HCT116 (cell line): ENCODE measurements at regions not wholly inside any gene's neighbourhood (a gene's known extent, or its start where the extent isn't known, plus 50 kb on each side); places are given as distances from the start of the nearest gene placed in this dataset.

Experiments used
- ATAC-seq: fragments of 200-7000 bp; cut with Tn5 transposase; 2 replicates; pipeline ENCODE4 v1.9.1; 2020; ENCODE audit warnings: mild to moderate bottlenecking, moderate library complexity
- BruUV-seq: library from RNA; stranded (reverse); fragments of 400-500 nt; replicated peaks from 2 replicates; lab custom pipeline; 2021; lab: Mats Ljungman, UMichigan
- CTCF ChIA-PET: fragments of 300-600 bp; sonication (Branson Sonifier 250); formaldehyde crosslinking; loops from one replicate; lab custom pipeline; 2021; ENCODE audit warnings: antibody characterized with exemption; lab: Charles Lee
- POLR2A ChIA-PET: fragments of 300-600, 350-600 bp; sonication (Branson Sonifier 250); formaldehyde crosslinking; loops from one replicate; lab custom pipeline; 2021; ENCODE audit warnings: antibody characterized with exemption; lab: Charles Lee
- RAD21 ChIA-PET, 2 experiments: fragments of 300-600 bp; sonication (Branson Sonifier 250); formaldehyde crosslinking; loops; one replicate each; lab custom pipeline; 2023; ENCODE audit warnings: low total read pairs in 2 of 2; ENCODE audit not compliant: uncharacterized antibody in 2 of 2, unreplicated experiment in 2 of 2, low non-redundant PET in 1 of 2; lab: Charles Lee
- DNase-seq: peaks from one replicate; pipeline ENCODE4 v3.0.0-alpha.2; 2010; ENCODE audit warnings: low read depth, low spot score
- H2AFZ ChIP-seq: fragments of 200-600 bp; shearing (Covaris generic), sonication (generic); 2 replicates; pipeline ENCODE4 v1.6.1; 2017; ENCODE audit warnings: low read depth, mixed run types, mixed read lengths, antibody characterized with exemption, low read length; ENCODE audit not compliant: poor library complexity, severe bottlenecking
- H3K27ac ChIP-seq: 2 replicates; pipeline ENCODE4 v1.5.1; 2012; ENCODE audit warnings: low read depth, low read length
- H3K27me3 ChIP-seq: fragments of 200-600 bp; sonication (generic); 2 replicates; pipeline ENCODE4 v1.6.1; 2016; ENCODE audit warnings: mixed run types, low read length, mixed read lengths; ENCODE audit not compliant: insufficient read depth
- H3K36me3 ChIP-seq, 2 experiments: fragments of 200-500 bp in 1 of 2; fragments of 200-600 bp in 1 of 2; sonication (Bioruptor generic) in 1 of 2; sonication (generic) in 1 of 2; 2 replicates each; pipeline versions ENCODE4 v1.5.1 to v1.6.1; 2014 to 2016; ENCODE audit warnings: low read length in 2 of 2, inconsistent platforms in 1 of 2, mixed read lengths in 1 of 2, mixed run types in 1 of 2; ENCODE audit not compliant: insufficient read depth in 2 of 2, control insufficient read depth in 1 of 2
- H3K4me1 ChIP-seq, 2 experiments: fragments of 200-600 bp in 1 of 2; sonication (generic) in 1 of 2; 2 replicates each; pipeline versions ENCODE4 v1.5.1 to v1.6.1; 2012 to 2017; ENCODE audit warnings: low read length in 2 of 2, inconsistent platforms in 1 of 2, mild to moderate bottlenecking in 1 of 2, mixed read lengths in 1 of 2, mixed run types in 1 of 2, moderate library complexity in 1 of 2; ENCODE audit not compliant: insufficient read depth in 2 of 2, control insufficient read depth in 1 of 2
- H3K4me2 ChIP-seq: fragments of 200-600 bp; sonication (generic); 2 replicates; pipeline ENCODE4 v1.6.1; 2017; ENCODE audit warnings: mixed run types, low read length, mixed read lengths
- H3K4me3 ChIP-seq, 2 experiments: fragments of 200-600 bp in 1 of 2; sonication (generic) in 1 of 2; replicated peaks in 1 of 2; 2 replicates each; pipeline ENCODE4 v1.5.1; 2011 to 2016; ENCODE audit warnings: low read length in 2 of 2, control low read depth in 1 of 2, low read depth in 1 of 2, mild to moderate bottlenecking in 1 of 2, mixed read lengths in 1 of 2, mixed run types in 1 of 2
- H3K79me2 ChIP-seq: fragments of 200-600 bp; sonication (generic); 2 replicates; pipeline ENCODE4 v1.6.1; 2017; ENCODE audit warnings: mild to moderate bottlenecking, mixed run types, low read length, moderate library complexity, mixed read lengths; ENCODE audit not compliant: insufficient read depth
- H3K9ac ChIP-seq: fragments of 200-600 bp; sonication (generic); 2 replicates; pipeline ENCODE4 v1.6.1; 2016; ENCODE audit warnings: low read length, mixed read lengths
- H3K9me2 ChIP-seq: fragments of 200-600 bp; sonication (generic), shearing (Covaris generic); 2 replicates; pipeline ENCODE4 v1.6.1; 2017; ENCODE audit warnings: mixed run types, mild to moderate bottlenecking, moderate library complexity; ENCODE audit not compliant: insufficient read depth
- H3K9me3 ChIP-seq, 2 experiments: fragments of 200-500 bp in 1 of 2; fragments of 200-600 bp in 1 of 2; sonication (Bioruptor generic) in 1 of 2; sonication (generic) in 1 of 2; 2 replicates each; pipeline ENCODE4 v1.6.1; 2014 to 2017; ENCODE audit warnings: low read length in 2 of 2, mixed read lengths in 2 of 2, inconsistent platforms in 1 of 2, low read depth in 1 of 2, mild to moderate bottlenecking in 1 of 2, mixed run types in 1 of 2, moderate library complexity in 1 of 2; ENCODE audit not compliant: control insufficient read depth in 1 of 2, insufficient read depth in 1 of 2
- H4K20me1 ChIP-seq: fragments of 200-600 bp; sonication (generic), shearing (Covaris generic); 2 replicates; pipeline ENCODE4 v1.6.1; 2017; ENCODE audit warnings: mixed run types, mild to moderate bottlenecking, moderate library complexity; ENCODE audit not compliant: insufficient read depth
- CEBPB ChIP-seq: IDR thresholded peaks from 2 replicates; pipeline ENCODE4 v1.6.1; 2012; ENCODE audit warnings: low read depth
- EGR1 ChIP-seq: IDR thresholded peaks from 2 replicates; pipeline ENCODE4 v1.6.1; 2012; ENCODE audit warnings: low read depth
- ELF1 ChIP-seq: IDR thresholded peaks from 2 replicates; pipeline ENCODE4 v1.6.1; 2012; ENCODE audit warnings: low read depth, borderline replicate concordance
- EZH2 ChIP-seq: fragments of 200-600 bp; sonication (generic); IDR thresholded peaks from 2 replicates; pipeline ENCODE4 v1.6.1; 2017; ENCODE audit warnings: antibody characterized with exemption, mixed run types
- EZH2phosphoT487 ChIP-seq: fragments of 200-600 bp; IDR thresholded peaks from 2 replicates; pipeline ENCODE4 v1.6.1; 2018; ENCODE audit warnings: antibody characterized with exemption, borderline replicate concordance
- FOSL1 ChIP-seq: IDR thresholded peaks from 2 replicates; pipeline ENCODE4 v1.6.1; 2012; ENCODE audit warnings: low read depth
- POLR2A ChIP-seq: IDR thresholded peaks from 2 replicates; pipeline ENCODE4 v1.7.0; 2011; ENCODE audit warnings: borderline replicate concordance; ENCODE audit not compliant: insufficient read depth, insufficient read length; ENCODE audit errors: extremely low read depth
- POLR2AphosphoS5 ChIP-seq: IDR thresholded peaks from 2 replicates; pipeline ENCODE4 v1.6.1; 2011; ENCODE audit warnings: mild to moderate bottlenecking, low read depth, low read length, moderate library complexity
- RAD21 ChIP-seq: IDR thresholded peaks from 2 replicates; pipeline ENCODE4 v1.6.1; 2012; ENCODE audit warnings: low read depth, mild to moderate bottlenecking
- SP1 ChIP-seq: IDR thresholded peaks from 2 replicates; pipeline ENCODE4 v1.6.1; 2012; ENCODE audit warnings: low read depth
- TCF7L2 ChIP-seq: IDR thresholded peaks from 2 replicates; pipeline ENCODE4 v1.7.0; 2011; ENCODE audit warnings: borderline replicate concordance, inconsistent platforms; ENCODE audit not compliant: insufficient read depth, insufficient read length; ENCODE audit errors: extremely low read depth
- ZFX ChIP-seq: fragments of 450-650 bp; IDR thresholded peaks from 2 replicates; pipeline ENCODE4 v1.6.1; 2017
- ZNF274 ChIP-seq: fragments of 200-500 bp; sonication (Bioruptor generic); IDR thresholded peaks from 2 replicates; pipeline ENCODE4 v1.6.1; 2014; ENCODE audit warnings: mild to moderate bottlenecking, low read depth, low read length, inconsistent platforms
- intact Hi-C: fragments of 100-400 bp; cut with micrococcal nuclease; formaldehyde crosslinking; loops from 2 replicates; pipeline ENCODE4 v1.10.0; 2022
- TF ChIP-seq, protein P1 (sequence below): IDR thresholded peaks from 2 replicates; pipeline ENCODE4 v1.6.1; 2012
- TF ChIP-seq, protein P2 (sequence below): IDR thresholded peaks from 2 replicates; pipeline ENCODE4 v1.6.1; 2012; ENCODE audit warnings: low read depth
- TF ChIP-seq, protein P3 (sequence below): IDR thresholded peaks from 2 replicates; pipeline ENCODE4 v1.6.1; 2012
- TF ChIP-seq, protein P4 (sequence below): IDR thresholded peaks from 2 replicates; pipeline ENCODE4 v1.6.1; 2011; ENCODE audit warnings: mild to moderate bottlenecking, low read length, moderate library complexity; ENCODE audit not compliant: insufficient replicate concordance; ENCODE audit errors: extremely low read depth

DNA sequence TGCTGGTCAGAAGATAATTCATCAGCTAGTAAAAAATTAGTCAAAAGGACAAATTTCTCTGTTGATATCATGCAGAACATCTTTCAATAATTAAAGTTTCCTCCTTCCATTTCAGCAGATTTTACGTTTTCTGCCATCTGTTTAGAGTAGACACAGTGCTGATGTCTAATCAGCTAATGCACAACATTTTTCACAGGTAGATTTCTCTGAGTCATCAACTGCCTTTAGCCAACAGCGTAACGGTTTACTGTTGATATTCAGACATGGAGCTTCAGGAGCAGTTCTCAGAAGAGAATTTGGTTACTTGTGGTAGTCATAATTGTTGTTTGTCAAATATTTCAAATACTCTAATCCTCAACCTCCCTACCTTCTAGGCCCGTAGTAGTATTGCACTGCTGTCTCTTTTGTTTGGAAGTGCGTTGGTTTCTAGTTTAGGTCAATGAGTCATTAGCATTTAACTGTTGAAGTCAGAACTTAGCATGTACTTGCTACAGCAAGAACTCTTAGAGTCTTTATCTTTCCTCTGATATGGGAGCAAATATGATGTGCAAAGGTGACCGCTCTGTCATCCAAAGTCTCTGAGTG lies 86.8 kb upstream of the TFPI start:
- Histone ChIP-seq H3K4me1 (no peaks in the 10 kb centered on the region), H3K79me2 (no peaks in the 10 kb centered on the region), H3K27me3 (no peaks in the 10 kb centered on the region), H3K4me3 (no peak overlapping the region), H3K9ac (no peak overlapping the region), H3K9me3 (no peaks in the 10 kb centered on the region), H4K20me1 (no peaks in the 10 kb centered on the region), H2AFZ (peak overlapping the region; percentile 77), H3K27ac (no peak overlapping the region), H3K36me3 (no peaks in the 10 kb centered on the region), H3K4me2 (no peak overlapping the region), H3K9me2 (0 out of 2 replicates have a peak, but pooled peaks cover 3% of the 10 kb centered on the region)
- no TSS peak for BruUV-seq
- TF ChIP-seq ZFX, result no peak
- TF ChIP-seq, protein P1, sequence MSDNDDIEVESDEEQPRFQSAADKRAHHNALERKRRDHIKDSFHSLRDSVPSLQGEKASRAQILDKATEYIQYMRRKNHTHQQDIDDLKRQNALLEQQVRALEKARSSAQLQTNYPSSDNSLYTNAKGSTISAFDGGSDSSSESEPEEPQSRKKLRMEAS, result no peak
- TF ChIP-seq, protein P2, sequence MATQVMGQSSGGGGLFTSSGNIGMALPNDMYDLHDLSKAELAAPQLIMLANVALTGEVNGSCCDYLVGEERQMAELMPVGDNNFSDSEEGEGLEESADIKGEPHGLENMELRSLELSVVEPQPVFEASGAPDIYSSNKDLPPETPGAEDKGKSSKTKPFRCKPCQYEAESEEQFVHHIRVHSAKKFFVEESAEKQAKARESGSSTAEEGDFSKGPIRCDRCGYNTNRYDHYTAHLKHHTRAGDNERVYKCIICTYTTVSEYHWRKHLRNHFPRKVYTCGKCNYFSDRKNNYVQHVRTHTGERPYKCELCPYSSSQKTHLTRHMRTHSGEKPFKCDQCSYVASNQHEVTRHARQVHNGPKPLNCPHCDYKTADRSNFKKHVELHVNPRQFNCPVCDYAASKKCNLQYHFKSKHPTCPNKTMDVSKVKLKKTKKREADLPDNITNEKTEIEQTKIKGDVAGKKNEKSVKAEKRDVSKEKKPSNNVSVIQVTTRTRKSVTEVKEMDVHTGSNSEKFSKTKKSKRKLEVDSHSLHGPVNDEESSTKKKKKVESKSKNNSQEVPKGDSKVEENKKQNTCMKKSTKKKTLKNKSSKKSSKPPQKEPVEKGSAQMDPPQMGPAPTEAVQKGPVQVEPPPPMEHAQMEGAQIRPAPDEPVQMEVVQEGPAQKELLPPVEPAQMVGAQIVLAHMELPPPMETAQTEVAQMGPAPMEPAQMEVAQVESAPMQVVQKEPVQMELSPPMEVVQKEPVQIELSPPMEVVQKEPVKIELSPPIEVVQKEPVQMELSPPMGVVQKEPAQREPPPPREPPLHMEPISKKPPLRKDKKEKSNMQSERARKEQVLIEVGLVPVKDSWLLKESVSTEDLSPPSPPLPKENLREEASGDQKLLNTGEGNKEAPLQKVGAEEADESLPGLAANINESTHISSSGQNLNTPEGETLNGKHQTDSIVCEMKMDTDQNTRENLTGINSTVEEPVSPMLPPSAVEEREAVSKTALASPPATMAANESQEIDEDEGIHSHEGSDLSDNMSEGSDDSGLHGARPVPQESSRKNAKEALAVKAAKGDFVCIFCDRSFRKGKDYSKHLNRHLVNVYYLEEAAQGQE, result no peak
- no peak for TF ChIP-seq EGR1
- no peak for TF ChIP-seq ELF1
- TF ChIP-seq EZH2phosphoT487, result no peak
- TF ChIP-seq POLR2AphosphoS5, result no peak
- TF ChIP-seq FOSL1, result no peak
- TF ChIP-seq, protein P3, sequence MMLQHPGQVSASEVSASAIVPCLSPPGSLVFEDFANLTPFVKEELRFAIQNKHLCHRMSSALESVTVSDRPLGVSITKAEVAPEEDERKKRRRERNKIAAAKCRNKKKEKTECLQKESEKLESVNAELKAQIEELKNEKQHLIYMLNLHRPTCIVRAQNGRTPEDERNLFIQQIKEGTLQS, result no peak
- no peak for TF ChIP-seq EZH2
- no peak for TF ChIP-seq TCF7L2
- no peak for TF ChIP-seq ZNF274
- TF ChIP-seq CEBPB, result no peak
- TF ChIP-seq SP1, result no peak
- no peak for TF ChIP-seq RAD21
- TF ChIP-seq POLR2A, result no peak
- TF ChIP-seq, protein P4, sequence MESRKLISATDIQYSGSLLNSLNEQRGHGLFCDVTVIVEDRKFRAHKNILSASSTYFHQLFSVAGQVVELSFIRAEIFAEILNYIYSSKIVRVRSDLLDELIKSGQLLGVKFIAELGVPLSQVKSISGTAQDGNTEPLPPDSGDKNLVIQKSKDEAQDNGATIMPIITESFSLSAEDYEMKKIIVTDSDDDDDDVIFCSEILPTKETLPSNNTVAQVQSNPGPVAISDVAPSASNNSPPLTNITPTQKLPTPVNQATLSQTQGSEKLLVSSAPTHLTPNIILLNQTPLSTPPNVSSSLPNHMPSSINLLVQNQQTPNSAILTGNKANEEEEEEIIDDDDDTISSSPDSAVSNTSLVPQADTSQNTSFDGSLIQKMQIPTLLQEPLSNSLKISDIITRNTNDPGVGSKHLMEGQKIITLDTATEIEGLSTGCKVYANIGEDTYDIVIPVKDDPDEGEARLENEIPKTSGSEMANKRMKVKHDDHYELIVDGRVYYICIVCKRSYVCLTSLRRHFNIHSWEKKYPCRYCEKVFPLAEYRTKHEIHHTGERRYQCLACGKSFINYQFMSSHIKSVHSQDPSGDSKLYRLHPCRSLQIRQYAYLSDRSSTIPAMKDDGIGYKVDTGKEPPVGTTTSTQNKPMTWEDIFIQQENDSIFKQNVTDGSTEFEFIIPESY, result no peak
- DNase-seq (no peak), ATAC-seq (no peak)
- POLR2A ChIA-PET, result no interaction called here
- RAD21 ChIA-PET, result no interaction called here
- CTCF ChIA-PET, result no interaction called here
- intact Hi-C loops, result no loop called here
